Stimulated activated CD8-positive, alpha-beta memory T cell treated with anti-CD3 and anti-CD28 coated beads, Interleukin-2, amount 100 ng/mL, for 48 hours (primary cell): ENCODE measurements at regions not wholly inside any gene's neighbourhood (a gene's known extent, or its start where the extent isn't known, plus 50 kb on each side); places are given as distances from the start of the nearest gene placed in this dataset.
"Not testable (repeated sequence)": the region's sequence is repeated elsewhere in the genome, so short reads cannot be mapped to it uniquely, and the experiment has no call there.

Experiments
- DNase-seq, 2 donors: peaks; one replicate each; pipeline ENCODE4 v3.0.0-alpha.2; 2020; ENCODE audit warnings: low read depth in 2 of 2

GRCh38 chr2:198916548-198917080 lies 541.1 kb downstream of the SATB2 start:
- DNase-seq = no peak

- DNase-seq = no peak
Observed at GRCh38 chr2:198913394-198914152, 544.2 kb downstream of the SATB2 start.

- DNase-seq = no peak
Observed at GRCh38 chr2:198909525-198910267, 548.0 kb downstream of the SATB2 start.

GRCh38 chr2:198905881-198906612 lies 551.7 kb downstream of the SATB2 start:
- DNase-seq = no peak

GRCh38 chr2:198901894-198902293 lies 555.8 kb downstream of the SATB2 start:
- DNase-seq = no peak

GRCh38 chr2:198900141-198900540 lies 557.6 kb downstream of the SATB2 start:
- no peak for DNase-seq

- no peak for DNase-seq
Observed at GRCh38 chr2:198890490-198890889, 567.2 kb downstream of the SATB2 start.

- no peak for DNase-seq
Observed at GRCh38 chr2:198883604-198884003, 574.1 kb downstream of the SATB2 start.

GRCh38 chr2:198880986-198881385 lies 576.8 kb downstream of the SATB2 start:
- no peak for DNase-seq

GRCh38 chr2:198880421-198880820 lies 577.3 kb downstream of the SATB2 start:
- DNase-seq = no peak

GRCh38 chr2:198874472-198874858 lies 583.3 kb downstream of the SATB2 start:
- DNase-seq = no peak

- no peak for DNase-seq
Observed at GRCh38 chr2:198873503-198874471, 584.0 kb downstream of the SATB2 start.

- no peak for DNase-seq
Observed at GRCh38 chr2:198863655-198864054, 594.1 kb downstream of the SATB2 start.

- no peak for DNase-seq
Observed at GRCh38 chr2:198861080-198861479, 596.7 kb downstream of the SATB2 start.

- no peak for DNase-seq
Observed at GRCh38 chr2:198857246-198857645, 600.5 kb downstream of the SATB2 start.

GRCh38 chr2:198855746-198856145 lies 602.0 kb downstream of the SATB2 start:
- DNase-seq = not testable (repeated sequence)

GRCh38 chr2:198852248-198852647 lies 605.5 kb downstream of the SATB2 start:
- DNase-seq = no peak

- DNase-seq = no peak
Observed at GRCh38 chr2:198825534-198825933, 632.2 kb downstream of the SATB2 start.

GRCh38 chr2:198817536-198817935 lies 640.2 kb downstream of the SATB2 start:
- DNase-seq = no peak

GRCh38 chr2:198815626-198816025 lies 642.1 kb downstream of the SATB2 start:
- no peak for DNase-seq

GRCh38 chr2:198811198-198811597 lies 646.5 kb downstream of the SATB2 start:
- DNase-seq = no peak
